Omental fat pad (tissue), 3 donors: ENCODE measurements at regions not wholly inside any gene's neighbourhood (a gene's known extent, or its start where the extent isn't known, plus 50 kb on each side); places are given as distances from the start of the nearest gene placed in this dataset.
"Not testable (repeated sequence)": the region's sequence is repeated elsewhere in the genome, so short reads cannot be mapped to it uniquely, and the experiment has no call there.

Source experiments
- ATAC-seq: fragments of 150-250 bp; one replicate; pipeline ENCODE4 v1.9.1; 2016; ENCODE audit warnings: mild to moderate bottlenecking, moderate library complexity; ENCODE audit not compliant: low FRiP score
- DNase-seq: peaks from one replicate; pipeline ENCODE4 v3.0.0-alpha.2; 2019; ENCODE audit warnings: low spot score
- CTCF ChIP-seq, 3 donors: fragments of 450-650 bp; IDR thresholded peaks; one replicate each; pipeline ENCODE4 v1.5.1; 2016 to 2017; ENCODE audit warnings: antibody characterized with exemption in 3 of 3, mild to moderate bottlenecking in 3 of 3, moderate library complexity in 2 of 3

- TF ChIP-seq CTCF (IDR thresholded peaks at IDR 0.05) = no peak
- DNase-seq (no peak), ATAC-seq (peak; percentile 72)
Observed at GRCh38 chr2:66189553-66189952, 245.4 kb upstream of the MEIS1 start.

- no peak for ATAC-seq
- no peak for TF ChIP-seq CTCF (IDR thresholded peaks at IDR 0.05)
- no peak for DNase-seq
Observed at GRCh38 chr2:66186537-66186936, 248.4 kb upstream of the MEIS1 start.

- no peak for DNase-seq
- TF ChIP-seq CTCF (IDR thresholded peaks at IDR 0.05) = no peak
- no peak for ATAC-seq
Observed at GRCh38 chr2:66185497-66186054, 249.3 kb upstream of the MEIS1 start.

GRCh38 chr2:66177128-66177796, 257.7 kb upstream of the MEIS1 start:
- DNase-seq, ATAC-seq: not testable (repeated sequence)

GRCh38 chr2:66174491-66174890, 260.4 kb upstream of the MEIS1 start:
- TF ChIP-seq CTCF (IDR thresholded peaks at IDR 0.05) = no peak
- ATAC-seq = no peak
- DNase-seq = no peak

GRCh38 chr2:66173645-66174044, 261.3 kb upstream of the MEIS1 start:
- TF ChIP-seq CTCF (IDR thresholded peaks at IDR 0.05) = no peak
- ATAC-seq = no peak

GRCh38 chr2:66171530-66171929, 263.4 kb upstream of the MEIS1 start:
- ATAC-seq (no peak), DNase-seq (no peak)
- TF ChIP-seq CTCF (IDR thresholded peaks at IDR 0.05) = no peak

More at GRCh38 chr2:66173645-66174044, 261.3 kb upstream of the MEIS1 start:
- DNase-seq = no peak
